UCSD-AML1 (cell line): ENCODE measurements at regions not wholly inside any gene's neighbourhood (a gene's known extent, or its start where the extent isn't known, plus 50 kb on each side); places are given as distances from the start of the nearest gene placed in this dataset.

Experiments used
- DNase-seq: peaks from one replicate; lab custom pipeline; 2025; ENCODE audit not compliant: unreplicated experiment; lab: John Stamatoyannopoulos, UW

GRCh38 chr2:2524348-2524941 is 193.4 kb upstream of the MYT1L start:
- no peak for DNase-seq

GRCh38 chr2:2523461-2524347 is 192.6 kb upstream of the MYT1L start:
- no peak for DNase-seq

DNA sequence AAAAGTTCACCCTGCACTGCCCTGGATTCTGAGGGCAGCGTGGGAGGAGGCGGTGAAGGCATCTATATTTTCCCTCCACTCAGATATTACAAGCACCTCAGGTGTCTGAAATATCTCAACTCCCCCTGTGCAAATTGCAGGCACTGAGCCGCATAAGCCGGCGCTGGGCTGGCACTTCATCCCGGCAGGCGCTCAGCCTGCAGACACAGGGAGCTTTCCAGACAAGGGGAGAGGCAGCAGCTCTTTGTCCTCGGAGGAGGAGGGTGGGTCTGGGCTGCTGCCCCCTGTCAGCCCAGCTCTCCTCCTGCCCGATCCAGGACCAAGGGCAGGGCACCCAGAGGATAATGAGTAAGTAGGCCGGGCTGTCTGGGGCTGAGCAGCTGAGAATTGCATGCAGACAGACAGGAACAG is 189.3 kb upstream of the MYT1L start:
- DNase-seq, result no peak

DNA sequence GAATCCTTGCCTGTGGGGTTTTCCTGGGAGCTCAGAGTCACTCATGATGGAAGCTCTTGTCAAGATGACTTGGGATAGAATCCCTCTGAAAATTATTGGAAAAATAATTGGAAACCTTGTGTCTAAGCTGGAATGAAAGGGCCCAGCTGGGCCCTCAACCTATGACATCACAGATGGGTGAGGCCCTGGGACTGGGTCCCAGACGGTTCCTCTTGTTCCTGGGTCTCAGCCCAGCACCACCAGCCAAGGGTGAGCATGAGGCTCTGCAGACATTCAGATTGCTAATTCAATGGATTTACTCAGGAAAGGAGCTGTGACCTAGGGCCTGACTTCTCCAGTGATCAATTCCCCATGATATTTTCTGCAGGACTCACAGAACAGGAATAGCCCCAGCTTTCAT is 188.3 kb upstream of the MYT1L start:
- no peak for DNase-seq

- no peak for DNase-seq
These were observed 186.3 kb upstream of the MYT1L start for GRCh38 chr2:2517399-2517798.

DNA sequence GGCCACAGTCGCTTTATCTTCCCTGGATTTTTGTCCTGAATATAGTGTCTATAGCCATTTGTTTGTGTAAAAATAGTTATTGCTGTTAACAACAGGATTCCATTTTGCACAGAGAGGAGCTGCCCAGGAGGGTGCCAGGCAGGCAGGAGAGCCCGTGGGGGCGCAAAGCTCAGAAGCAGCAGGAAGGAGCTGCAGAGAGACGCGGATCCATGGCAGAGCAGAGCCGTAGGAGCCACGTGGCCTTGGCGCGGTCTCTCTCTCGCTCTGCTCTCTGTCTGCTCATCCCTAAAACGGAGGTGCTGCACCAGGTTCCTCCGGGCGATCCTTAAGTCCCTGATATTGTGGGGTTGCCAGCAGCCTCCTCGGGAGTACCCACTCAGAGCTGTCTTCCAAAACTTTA is 185.3 kb upstream of the MYT1L start:
- DNase-seq, result no peak

DNA sequence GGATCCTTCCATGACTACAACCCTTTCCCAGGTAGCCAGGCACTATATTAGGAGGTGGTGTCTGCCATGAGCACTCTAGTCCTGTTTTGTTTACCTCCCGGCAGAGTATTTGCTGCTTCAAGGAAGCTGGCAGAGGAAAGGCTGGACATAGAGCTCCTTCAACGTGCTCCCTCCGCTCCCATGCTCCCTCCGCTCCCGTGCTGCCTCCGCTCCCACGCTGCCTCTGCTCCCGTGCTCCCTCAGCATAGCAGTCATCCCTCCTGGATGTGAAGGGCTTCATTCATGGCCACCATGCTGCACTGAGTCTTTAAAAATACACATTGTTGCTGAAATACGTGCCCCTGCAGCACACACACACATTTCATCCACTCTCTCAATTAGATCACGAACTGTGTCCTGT is 181.9 kb upstream of the MYT1L start:
- DNase-seq, result no peak

- DNase-seq, result no peak
These were observed 176.4 kb upstream of the MYT1L start for GRCh38 chr2:2507417-2507997.

- no peak for DNase-seq
These were observed 175.5 kb upstream of the MYT1L start for GRCh38 chr2:2506536-2506935.

DNA sequence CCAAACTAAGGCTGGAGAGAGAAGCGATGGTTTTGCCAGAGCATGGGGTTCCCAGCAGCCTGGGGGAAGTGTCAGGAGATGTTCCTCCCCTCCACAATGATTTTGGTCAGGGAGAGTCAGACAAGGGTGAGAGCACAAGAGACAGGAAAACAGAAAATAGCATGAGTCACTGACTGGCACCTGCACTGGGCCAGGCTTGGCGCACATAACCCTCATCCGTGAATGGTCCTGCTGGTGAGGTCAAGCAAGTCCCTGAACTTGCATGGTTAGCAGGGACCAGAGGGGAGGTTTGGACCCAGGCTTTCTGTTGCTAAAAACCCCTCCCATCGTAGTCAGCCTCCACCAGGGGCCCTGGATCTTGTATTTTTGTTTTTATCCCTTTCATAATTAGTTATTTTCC is 174.5 kb upstream of the MYT1L start:
- no peak for DNase-seq

- no peak for DNase-seq
These were observed 172.9 kb upstream of the MYT1L start for GRCh38 chr2:2503864-2504418.

DNA sequence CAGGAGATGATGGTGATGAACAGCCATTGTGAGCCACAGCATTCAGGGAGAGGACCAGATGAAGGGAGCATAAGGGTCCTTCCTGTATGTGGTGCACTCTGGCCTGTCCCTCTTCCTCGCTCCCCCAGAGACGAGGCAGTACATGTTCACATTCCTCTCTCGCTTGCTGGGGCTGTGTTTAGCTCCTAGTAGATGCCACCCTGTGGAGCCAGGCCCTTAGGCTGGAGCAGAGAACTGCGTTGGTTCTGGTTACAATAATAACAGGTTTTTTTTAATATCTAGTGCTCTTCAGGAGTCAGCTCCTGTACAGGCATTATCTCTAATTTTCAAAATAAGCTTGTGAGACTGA is 171.1 kb upstream of the MYT1L start:
- no peak for DNase-seq

- no peak for DNase-seq
These were observed 170.6 kb upstream of the MYT1L start for GRCh38 chr2:2501454-2502200.

GRCh38 chr2:2495606-2496005 is 164.5 kb upstream of the MYT1L start:
- DNase-seq, result no peak

- no peak for DNase-seq
These were observed 162.4 kb upstream of the MYT1L start for GRCh38 chr2:2493496-2493895.

- DNase-seq, result no peak
These were observed 161.7 kb upstream of the MYT1L start for GRCh38 chr2:2492800-2493199.

DNA sequence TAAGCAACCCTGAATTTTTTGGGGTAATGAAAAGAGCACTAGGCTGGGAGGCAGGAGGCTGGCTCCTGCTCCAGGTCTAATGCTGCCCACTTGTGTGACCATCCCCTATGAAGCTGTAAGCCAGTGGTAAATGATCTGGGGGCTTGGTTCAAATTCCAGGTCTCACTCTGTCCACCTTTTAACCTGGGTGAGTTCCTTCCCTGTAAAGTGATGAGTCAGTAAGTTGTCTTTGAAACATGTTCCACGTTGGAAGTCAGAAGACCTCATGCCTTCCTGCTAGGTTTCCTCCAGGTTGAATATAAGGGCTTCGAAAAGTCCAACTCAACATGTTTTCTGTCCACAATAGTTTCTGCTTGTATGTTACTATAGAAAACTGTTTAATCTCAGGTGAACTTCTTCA is 160.9 kb upstream of the MYT1L start:
- no peak for DNase-seq

GRCh38 chr2:2484301-2484700 is 153.2 kb upstream of the MYT1L start:
- no peak for DNase-seq

DNA sequence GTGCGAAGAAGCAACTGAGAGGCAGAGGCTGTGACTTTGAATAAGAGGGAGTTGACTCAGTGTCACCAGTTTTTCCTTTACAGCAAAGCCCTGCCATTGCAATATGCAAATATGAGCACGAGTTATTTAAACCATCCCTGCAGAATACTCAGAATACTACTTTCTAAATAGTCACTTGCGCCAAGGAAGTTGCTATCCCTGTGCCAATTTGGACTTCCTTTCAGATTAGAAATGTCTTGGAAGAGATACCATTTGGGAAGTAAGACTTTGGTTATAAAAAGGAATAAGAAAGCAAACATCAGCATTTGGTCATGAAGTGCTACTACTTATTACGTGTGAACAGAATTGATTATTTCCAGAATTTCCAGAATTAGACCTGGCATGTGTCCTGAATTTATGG is 151.8 kb upstream of the MYT1L start:
- DNase-seq, result no peak

- DNase-seq, result no peak
These were observed 141.8 kb upstream of the MYT1L start for GRCh38 chr2:2472881-2473280.

GRCh38 chr2:2472044-2472443 is 141.0 kb upstream of the MYT1L start:
- no peak for DNase-seq
